Kidney (tissue), 13 donors: ENCODE measurements at regions not wholly inside any gene's neighbourhood (a gene's known extent, or its start where the extent isn't known, plus 50 kb on each side); places are given as distances from the start of the nearest gene placed in this dataset.

Source experiments
- DNase-seq, 5 donors: peaks; one replicate each; pipeline ENCODE4 v3.0.0-alpha.2; 2013 to 2020
- FAIRE-seq: peaks from 2 replicates; lab custom pipeline; 2012; peaks lifted over from hg19 to GRCh38; lab: Jason Lieb, UNC
- H3K27ac ChIP-seq, 2 donors: one replicate each; pipeline ENCODE4 v1.7.0; 2013; ENCODE audit warnings: low read depth in 2 of 2, low read length in 2 of 2, inconsistent platforms in 1 of 2
- H3K27me3 ChIP-seq: one replicate; pipeline ENCODE4 v1.7.1; 2013; ENCODE audit warnings: low read length, inconsistent platforms; ENCODE audit not compliant: control insufficient read depth, insufficient read depth
- H3K36me3 ChIP-seq, 3 donors: one replicate each; pipeline versions ENCODE4 v1.7.0 to v1.7.1; 2013; ENCODE audit warnings: low read length in 3 of 3, control low read depth in 1 of 3, inconsistent platforms in 1 of 3; ENCODE audit not compliant: insufficient read depth in 3 of 3, control insufficient read depth in 2 of 3
- H3K4me1 ChIP-seq, 3 donors: one replicate each; pipeline versions ENCODE4 v1.7.0 to v1.7.1; 2013; ENCODE audit warnings: low read length in 3 of 3, inconsistent platforms in 1 of 3, low read depth in 1 of 3; ENCODE audit not compliant: control insufficient read depth in 2 of 3, insufficient read depth in 2 of 3
- H3K4me3 ChIP-seq, 3 donors: one replicate each; pipeline versions ENCODE4 v1.7.0 to v1.8.1; 2013; ENCODE audit warnings: low read length in 3 of 3, control low read depth in 1 of 3, inconsistent platforms in 1 of 3
- H3K9ac ChIP-seq, 3 donors: one replicate each; pipeline versions ENCODE4 v1.7.0 to v1.7.1; 2013; ENCODE audit warnings: low read length in 3 of 3, control low read depth in 1 of 3, inconsistent platforms in 1 of 3
- H3K9me3 ChIP-seq, 3 donors: one replicate each; pipeline versions ENCODE4 v1.7.0 to v1.7.1; 2013; ENCODE audit warnings: low read length in 3 of 3, control low read depth in 1 of 3, inconsistent platforms in 1 of 3; ENCODE audit not compliant: control insufficient read depth in 2 of 3, insufficient read depth in 1 of 3
- CTCF ChIP-seq: IDR thresholded peaks from 3 replicates; pipeline ENCODE4 v1.5.1; 2012; ENCODE audit warnings: mild to moderate bottlenecking, moderate library complexity, borderline replicate concordance; ENCODE audit not compliant: insufficient read depth; ENCODE audit errors: extremely low read depth
- intact Hi-C: fragments of 100-400 bp; cut with DNase I; formaldehyde crosslinking; loops from one replicate; pipeline ENCODE4 v1.11.1; 2022
- donor health status: control.
- donor health status: control.
- donor health status: control.
- donor health status: control.
- donor health status: control.
- donor health status: DM: yes; HTN: yes; CAD: no.
- donor health status: Normal renal cell carcinoma (clear cell type).

GRCh38 chr16:79301051-79301450 is 299.5 kb downstream of the MAF start:
- Histone ChIP-seq H3K9me3 (no peaks in the 10 kb centered on the region), H3K27me3 (no peaks in the 10 kb centered on the region), H3K9ac (no peak overlapping the region), H3K36me3 (no peaks in the 10 kb centered on the region), H3K27ac (no peak overlapping the region), H3K4me1 (peaks cover 0 to 4% (median 0%) of the 10 kb centered on the region in 3 donors), H3K4me3 (no peak overlapping the region)
- peak in 4 of 5 donors; percentile 60 to 65 (median 62) for DNase-seq
- TF ChIP-seq CTCF, result no peak
- no peak for FAIRE-seq
- intact Hi-C loops, result no loop called here

GRCh38 chr16:79298894-79299799 is 301.4 kb downstream of the MAF start:
- Histone ChIP-seq H3K9ac (no peak overlapping the region), H3K27me3 (no peaks in the 10 kb centered on the region), H3K4me1 (peaks cover 0 to 4% (median 0%) of the 10 kb centered on the region in 3 donors), H3K9me3 (no peaks in the 10 kb centered on the region), H3K36me3 (no peaks in the 10 kb centered on the region), H3K4me3 (no peak overlapping the region), H3K27ac (no peak overlapping the region)
- intact Hi-C loops, result no loop called here
- no peak for TF ChIP-seq CTCF
- DNase-seq (peak in 4 of 5 donors; percentile 40 to 69 (median 60)), FAIRE-seq (no peak)

- no peak for DNase-seq
- no peaks in the 10 kb centered on the region for H3K27me3 ChIP-seq
These were observed 302.1 kb downstream of the MAF start for GRCh38 chr16:79298476-79298875.

More at GRCh38 chr16:79298476-79298875, 302.1 kb downstream of the MAF start:
- Histone ChIP-seq H3K4me1 (peaks cover 0 to 4% (median 0%) of the 10 kb centered on the region in 3 donors), H3K9me3 (no peaks in the 10 kb centered on the region), H3K27ac (no peak overlapping the region), H3K36me3 (no peaks in the 10 kb centered on the region), H3K9ac (no peak overlapping the region), H3K4me3 (no peak overlapping the region)
- intact Hi-C loops, result no loop called here
- FAIRE-seq, result no peak
- no peak for TF ChIP-seq CTCF
